Neural progenitor cell (in vitro differentiated cells): ENCODE measurements at regions not wholly inside any gene's neighbourhood (a gene's known extent, or its start where the extent isn't known, plus 50 kb on each side); places are given as distances from the start of the nearest gene placed in this dataset.
A peak's percentile ranks its signal among the peaks of the same experiment; 100 is the strongest.

Experiments
- DNase-seq: peaks from one replicate; pipeline ENCODE4 v3.0.0-alpha.2; 2016; ENCODE audit warnings: low spot score
- H2AFZ ChIP-seq: fragments of 200-600 bp; sonication (generic); replicated peaks from 2 replicates; pipeline ENCODE4 v1.6.1; 2016; ENCODE audit warnings: antibody characterized with exemption
- H3F3A ChIP-seq: fragments of 200-600 bp; sonication (generic); 2 replicates; pipeline ENCODE4 v1.6.1; 2016; ENCODE audit warnings: antibody characterized with exemption, low read depth
- H3K27ac ChIP-seq: fragments of 200-600 bp; sonication (generic); 2 replicates; pipeline ENCODE4 v1.5.1; 2016; ENCODE audit warnings: mild to moderate bottlenecking
- H3K27me3 ChIP-seq: fragments of 200-600 bp; sonication (generic); 2 replicates; pipeline ENCODE4 v1.6.1; 2016; ENCODE audit warnings: mild to moderate bottlenecking, moderate library complexity
- H3K36me3 ChIP-seq: fragments of 200-600 bp; sonication (generic); 2 replicates; pipeline ENCODE4 v1.5.1; 2016
- H3K4me1 ChIP-seq: fragments of 200-600 bp; sonication (generic); 2 replicates; pipeline ENCODE4 v1.6.1; 2016; ENCODE audit warnings: mixed run types
- H3K4me2 ChIP-seq: fragments of 200-600 bp; sonication (generic); 2 replicates; pipeline ENCODE4 v1.6.1; 2016
- H3K4me3 ChIP-seq: fragments of 200-600 bp; sonication (generic); 2 replicates; pipeline ENCODE4 v1.5.1; 2016
- H3K79me2 ChIP-seq: fragments of 200-600 bp; sonication (generic); 2 replicates; pipeline ENCODE4 v1.6.1; 2016; ENCODE audit warnings: low read depth
- H3K9ac ChIP-seq: fragments of 200-600 bp; sonication (generic); 2 replicates; pipeline ENCODE4 v1.6.1; 2016
- H3K9me3 ChIP-seq: fragments of 200-600 bp; sonication (generic); 2 replicates; pipeline ENCODE4 v1.5.1; 2016; ENCODE audit warnings: low read depth
- H4K20me1 ChIP-seq: fragments of 200-600 bp; sonication (generic); 2 replicates; pipeline ENCODE4 v1.6.1; 2016; ENCODE audit warnings: low read depth
- H3K27ac Mint-ChIP-seq: 3 replicates; pipeline ENCODE4 v1.8.0; 2021; ENCODE audit warnings: mixed read lengths
- H3K27me3 Mint-ChIP-seq: 2 replicates; pipeline ENCODE4 v1.8.0; 2022; ENCODE audit warnings: low read depth, mild to moderate bottlenecking, inconsistent platforms, moderate library complexity, mixed read lengths; ENCODE audit not compliant: insufficient read depth
- H3K36me3 Mint-ChIP-seq: 3 replicates; pipeline ENCODE4 v1.8.0; 2021; ENCODE audit warnings: mixed read lengths
- H3K4me1 Mint-ChIP-seq: 3 replicates; pipeline ENCODE4 v1.8.0; 2021; ENCODE audit warnings: mixed read lengths
- H3K4me3 Mint-ChIP-seq: 3 replicates; pipeline ENCODE4 v1.8.0; 2021; ENCODE audit warnings: mild to moderate bottlenecking, moderate library complexity, mixed read lengths
- H3K9me3 Mint-ChIP-seq: 3 replicates; pipeline ENCODE4 v1.8.0; 2020; ENCODE audit warnings: mixed read lengths
- CTCF ChIP-seq: fragments of 200-600 bp; sonication (generic); IDR thresholded peaks from 2 replicates; pipeline ENCODE4 v1.5.1; 2017; ENCODE audit warnings: antibody characterized with exemption, mild to moderate bottlenecking
- EZH2 ChIP-seq: fragments of 200-600 bp; sonication (generic); IDR thresholded peaks from 2 replicates; pipeline ENCODE4 v1.6.1; 2017; ENCODE audit warnings: antibody characterized with exemption, mild to moderate bottlenecking, moderate library complexity
- EZH2phosphoT487 ChIP-seq: fragments of 200-600 bp; sonication (generic); IDR thresholded peaks from 2 replicates; pipeline ENCODE4 v1.6.1; 2017; ENCODE audit warnings: antibody characterized with exemption

- H3K36me3 Mint-ChIP-seq: peaks cover 4% of the 10 kb centered on the region
- H3K27ac Mint-ChIP-seq: peak overlapping the region; percentile 74
- DNase-seq: no peak
- Histone ChIP-seq H3K27ac (no peak overlapping the region), H3K4me3 (no peak overlapping the region), H3F3A (peaks cover 4% of the 10 kb centered on the region), H2AFZ (no peak overlapping the region), H3K9ac (no peak overlapping the region), H3K9me3 (no peaks in the 10 kb centered on the region), H3K36me3 (no peaks in the 10 kb centered on the region), H3K79me2 (no peaks in the 10 kb centered on the region), H3K27me3 (peaks cover 8% of the 10 kb centered on the region), H3K4me2 (no peak overlapping the region), H4K20me1 (no peaks in the 10 kb centered on the region), H3K4me1 (peaks cover 22% of the 10 kb centered on the region)
- H3K4me3 Mint-ChIP-seq: peak overlapping the region; percentile 33
- peaks cover 62% of the 10 kb centered on the region for H3K4me1 Mint-ChIP-seq
- H3K27me3 Mint-ChIP-seq: peaks cover 5% of the 10 kb centered on the region
- TF ChIP-seq EZH2phosphoT487 (no peak), CTCF (no peak), EZH2 (no peak)
- H3K9me3 Mint-ChIP-seq: peaks cover 17% of the 10 kb centered on the region
Observed at GRCh38 chr2:16252891-16253290, 312.5 kb downstream of the MYCN start.

- no peaks in the 10 kb centered on the region for H3K36me3 ChIP-seq
- H3K27ac ChIP-seq: no peak overlapping the region
- H3K9ac ChIP-seq: no peak overlapping the region
- TF ChIP-seq EZH2 (no peak), EZH2phosphoT487 (no peak), CTCF (no peak)
- H3F3A ChIP-seq: peaks cover 4% of the 10 kb centered on the region
- Mint-ChIP-seq H3K27ac (peak overlapping the region; percentile 74), H3K4me1 (peaks cover 57% of the 10 kb centered on the region), H3K9me3 (peaks cover 17% of the 10 kb centered on the region), H3K4me3 (peak overlapping the region; percentile 36), H3K27me3 (peaks cover 5% of the 10 kb centered on the region), H3K36me3 (peaks cover 4% of the 10 kb centered on the region)
- peaks cover 22% of the 10 kb centered on the region for H3K4me1 ChIP-seq
- H4K20me1 ChIP-seq: no peaks in the 10 kb centered on the region
- peaks cover 8% of the 10 kb centered on the region for H3K27me3 ChIP-seq
- no peaks in the 10 kb centered on the region for H3K79me2 ChIP-seq
- H3K9me3 ChIP-seq: no peaks in the 10 kb centered on the region
- DNase-seq: no peak
- no peak overlapping the region for H2AFZ ChIP-seq
- H3K4me3 ChIP-seq: no peak overlapping the region
- no peak overlapping the region for H3K4me2 ChIP-seq
Observed at GRCh38 chr2:16252251-16252650, 311.9 kb downstream of the MYCN start.

- Histone ChIP-seq H3K27ac (no peak overlapping the region), H3K4me3 (no peak overlapping the region), H3K4me1 (peaks cover 22% of the 10 kb centered on the region), H3K4me2 (no peak overlapping the region), H2AFZ (no peak overlapping the region), H4K20me1 (no peaks in the 10 kb centered on the region), H3K79me2 (no peaks in the 10 kb centered on the region), H3K9me3 (no peaks in the 10 kb centered on the region), H3K27me3 (peaks cover 8% of the 10 kb centered on the region), H3F3A (peaks cover 4% of the 10 kb centered on the region), H3K9ac (no peak overlapping the region), H3K36me3 (no peaks in the 10 kb centered on the region)
- peaks cover 10% of the 10 kb centered on the region for H3K27me3 Mint-ChIP-seq
- peak overlapping the region; percentile 74 for H3K27ac Mint-ChIP-seq
- H3K4me3 Mint-ChIP-seq: peak overlapping the region; percentile 36
- no peak for TF ChIP-seq EZH2
- no peak for TF ChIP-seq CTCF
- TF ChIP-seq EZH2phosphoT487: no peak
- no peak for DNase-seq
- peaks cover 56% of the 10 kb centered on the region for H3K4me1 Mint-ChIP-seq
- H3K36me3 Mint-ChIP-seq: peaks cover 4% of the 10 kb centered on the region
- peaks cover 17% of the 10 kb centered on the region for H3K9me3 Mint-ChIP-seq
Observed at GRCh38 chr2:16251511-16252225, 311.3 kb downstream of the MYCN start.
